ENCODE measurements at regions not wholly inside any gene's neighbourhood (a gene's known extent, or its start where the extent isn't known, plus 50 kb on each side); places are given as distances from the start of the nearest gene placed in this dataset.

- peak in 1 of 2 donors; percentile 43 for DNase-seq (ENCODE audit: low read depth in 2 of 2)
Measured at GRCh38 chr12:66044731-66045130, 85.8 kb downstream of the LLPH start.

- no peak for DNase-seq (ENCODE audit: low read depth in 2 of 2)
Measured at GRCh38 chr12:66043035-66043434, 87.5 kb downstream of the LLPH start.

- no peak for DNase-seq (ENCODE audit: low read depth in 2 of 2)
Measured at GRCh38 chr12:66041651-66042363, 88.7 kb downstream of the LLPH start.

- DNase-seq (ENCODE audit: low read depth in 2 of 2) = peak in 1 of 2 donors; percentile 82
Measured at GRCh38 chr12:66036317-66036716, 94.2 kb downstream of the LLPH start.

GRCh38 chr12:66035288-66035966 is 95.1 kb downstream of the LLPH start:
- peak; percentile 38 to 67 for DNase-seq (ENCODE audit: low read depth in 2 of 2)

- DNase-seq (ENCODE audit: low read depth in 2 of 2) = no peak
Measured at GRCh38 chr12:66033151-66033550, 97.4 kb downstream of the LLPH start.

- DNase-seq (ENCODE audit: low read depth in 2 of 2) = no peak
Measured at GRCh38 chr12:66032739-66033138, 97.8 kb downstream of the LLPH start.

- no peak for DNase-seq (ENCODE audit: low read depth in 2 of 2)
Measured at GRCh38 chr12:66030217-66030781, 100.3 kb downstream of the LLPH start.

- DNase-seq (ENCODE audit: low read depth in 2 of 2) = no peak
Measured at GRCh38 chr12:66028390-66028789, 102.2 kb downstream of the LLPH start.

- DNase-seq (ENCODE audit: low read depth in 2 of 2) = no peak
Measured at GRCh38 chr12:66025477-66025876, 105.1 kb downstream of the LLPH start.

- DNase-seq (ENCODE audit: low read depth in 2 of 2) = no peak
Measured at GRCh38 chr12:66024949-66025348, 105.6 kb downstream of the LLPH start.

GRCh38 chr12:66020481-66020880 is 110.1 kb downstream of the LLPH start:
- DNase-seq (ENCODE audit: low read depth in 2 of 2) = no peak

- DNase-seq (ENCODE audit: low read depth in 2 of 2) = no peak
Measured at GRCh38 chr12:66017736-66018135, 112.8 kb downstream of the LLPH start.
